Lower lobe of right lung (tissue), 2 donors: ENCODE measurements at regions not wholly inside any gene's neighbourhood (a gene's known extent, or its start where the extent isn't known, plus 50 kb on each side); places are given as distances from the start of the nearest gene placed in this dataset.

Source experiments
- ATAC-seq, 2 donors: fragments of 200-7000 bp; cut with Tn5 transposase; one replicate each; pipeline ENCODE4 v1.9.1; 2020 to 2022; ENCODE audit warnings: mild to moderate bottlenecking in 2 of 2, moderate library complexity in 2 of 2
- DNase-seq: peaks from one replicate; pipeline ENCODE4 v3.0.0-alpha.2; 2020
- H3K27ac ChIP-seq: fragments of 200-600 bp; one replicate; pipeline ENCODE4 v1.8.0; 2022
- H3K27me3 ChIP-seq: fragments of 200-600 bp; one replicate; pipeline ENCODE4 v1.8.0; 2022; ENCODE audit warnings: low read depth
- H3K36me3 ChIP-seq: fragments of 200-600 bp; one replicate; pipeline ENCODE4 v1.8.0; 2022; ENCODE audit warnings: mild to moderate bottlenecking
- H3K4me1 ChIP-seq: fragments of 200-600 bp; one replicate; pipeline ENCODE4 v1.8.0; 2022
- H3K4me3 ChIP-seq: fragments of 200-600 bp; one replicate; pipeline ENCODE4 v1.8.0; 2022; ENCODE audit warnings: mild to moderate bottlenecking
- H3K9me3 ChIP-seq: fragments of 200-600 bp; one replicate; pipeline ENCODE4 v1.8.0; 2022
- CTCF ChIP-seq: fragments of 200-600 bp; IDR thresholded peaks from one replicate; pipeline ENCODE4 v1.8.0; 2022; ENCODE audit warnings: antibody characterized with exemption, mild to moderate bottlenecking
- intact Hi-C: fragments of 100-400 bp; cut with DNase I; formaldehyde crosslinking; loops from one replicate; pipeline ENCODE4 v1.11.0; 2022
- donor health status: DM: no; HTN: yes; CAD: no; lungs with severe emphysema.

- no peaks in the 10 kb centered on the region for H3K27me3 ChIP-seq
- intact Hi-C loops: no loop called here
- ATAC-seq: peak in 1 of 2 donors; percentile 33
- no peak for TF ChIP-seq CTCF
- no peak overlapping the region for H3K4me3 ChIP-seq
- H3K9me3 ChIP-seq: no peaks in the 10 kb centered on the region
- H3K36me3 ChIP-seq: no peaks in the 10 kb centered on the region
- DNase-seq: no peak
- H3K27ac ChIP-seq: no peak overlapping the region
- no peaks in the 10 kb centered on the region for H3K4me1 ChIP-seq
These were observed 142.5 kb upstream of the HDDC2 start for GRCh38 chr6:125444006-125444923.

- Histone ChIP-seq H3K4me3 (no peak overlapping the region), H3K27me3 (no peaks in the 10 kb centered on the region), H3K9me3 (no peaks in the 10 kb centered on the region), H3K4me1 (no peaks in the 10 kb centered on the region), H3K36me3 (no peaks in the 10 kb centered on the region), H3K27ac (no peak overlapping the region)
- DNase-seq: no peak
- intact Hi-C loops: no loop called here
- TF ChIP-seq CTCF: no peak
- ATAC-seq: peak in 1 of 2 donors; percentile 33
These were observed 143.3 kb upstream of the HDDC2 start for GRCh38 chr6:125445054-125445453.

- Histone ChIP-seq H3K4me3 (no peak overlapping the region), H3K27ac (no peak overlapping the region), H3K4me1 (no peaks in the 10 kb centered on the region), H3K36me3 (no peaks in the 10 kb centered on the region), H3K9me3 (no peaks in the 10 kb centered on the region), H3K27me3 (no peaks in the 10 kb centered on the region)
- no peak for ATAC-seq
- DNase-seq: no peak
- intact Hi-C loops: no loop called here
- no peak for TF ChIP-seq CTCF
These were observed 144.2 kb upstream of the HDDC2 start for GRCh38 chr6:125446011-125446410.

- intact Hi-C loops: no loop called here
- Histone ChIP-seq H3K27me3 (no peaks in the 10 kb centered on the region), H3K27ac (no peak overlapping the region), H3K4me1 (no peaks in the 10 kb centered on the region), H3K4me3 (no peak overlapping the region), H3K9me3 (peaks cover 6% of the 10 kb centered on the region), H3K36me3 (no peaks in the 10 kb centered on the region)
- no peak for ATAC-seq
- no peak for TF ChIP-seq CTCF
- DNase-seq: no peak
These were observed 150.0 kb upstream of the HDDC2 start for GRCh38 chr6:125451750-125452149.

- H3K36me3 ChIP-seq: no peaks in the 10 kb centered on the region
- no peaks in the 10 kb centered on the region for H3K27me3 ChIP-seq
- ATAC-seq (no peak), DNase-seq (no peak)
- TF ChIP-seq CTCF: no peak
- H3K4me1 ChIP-seq: no peaks in the 10 kb centered on the region
- H3K27ac ChIP-seq: no peak overlapping the region
- peaks cover 6% of the 10 kb centered on the region for H3K9me3 ChIP-seq
- H3K4me3 ChIP-seq: no peak overlapping the region
- intact Hi-C loops: no loop called here
These were observed 151.7 kb upstream of the HDDC2 start for GRCh38 chr6:125453516-125453915.
